ACHN (cell line): ENCODE measurements at regions not wholly inside any gene's neighbourhood (a gene's known extent, or its start where the extent isn't known, plus 50 kb on each side); places are given as distances from the start of the nearest gene placed in this dataset.

ENCODE experiments used
- DNase-seq: peaks from one replicate; pipeline ENCODE4 v3.0.0-alpha.2; 2015
- in situ Hi-C: cut with HindIII; loops from 2 replicates; pipeline ENCODE4 v1.10.0; 2017; ENCODE audit warnings: low sequenced_read_pairs, low pct_ligation_motif_present, low pct_unique_long_range_greater_than_20kb

GRCh38 chr18:64288432-64288831, 139.5 kb upstream of the LINC00305 start:
- in situ Hi-C loops: no loop called here
- no peak for DNase-seq

DNA sequence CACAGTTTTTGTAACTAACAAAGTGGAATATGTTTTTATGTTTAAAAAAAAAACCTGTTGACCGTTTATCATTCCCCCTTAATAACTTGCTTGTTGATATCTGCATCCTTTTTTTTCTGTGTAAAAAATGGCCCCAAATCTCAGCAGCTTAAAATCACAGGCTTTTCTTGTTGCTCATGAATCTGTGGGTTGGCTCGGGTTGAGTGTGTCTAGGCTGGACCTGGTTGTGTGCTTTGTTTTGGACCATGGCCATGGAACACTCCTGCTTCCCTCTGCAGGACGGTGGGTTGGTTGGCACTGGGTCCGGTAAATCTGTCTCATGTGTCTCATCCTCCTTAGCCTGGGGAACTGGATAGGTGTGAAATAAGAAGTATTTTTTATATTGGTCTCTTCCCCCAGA, 139.0 kb upstream of the LINC00305 start:
- no peak for DNase-seq
- in situ Hi-C loops: no loop called here

DNA sequence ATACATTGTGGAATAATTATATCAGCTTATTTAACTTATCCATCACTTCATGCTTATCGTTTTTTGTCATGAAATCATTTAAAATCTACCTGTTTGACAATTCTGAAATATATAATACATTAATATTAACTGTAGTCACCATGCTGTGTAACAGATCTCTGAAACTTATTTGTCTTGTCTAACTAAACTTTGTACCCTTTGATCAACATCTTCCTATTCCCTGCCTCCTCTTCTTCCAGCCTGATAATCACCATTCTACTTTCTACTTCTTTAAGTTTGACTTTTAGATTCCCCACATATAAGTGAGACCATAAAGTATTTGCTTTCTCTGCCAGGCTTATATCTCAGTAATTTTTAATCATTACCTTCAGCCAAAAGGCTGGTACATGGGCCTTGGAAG, 134.2 kb upstream of the LINC00305 start:
- no peak for DNase-seq
- in situ Hi-C loops: no loop called here

GRCh38 chr18:64278026-64278425, 129.1 kb upstream of the LINC00305 start:
- no peak for DNase-seq
- in situ Hi-C loops: no loop called here

DNA sequence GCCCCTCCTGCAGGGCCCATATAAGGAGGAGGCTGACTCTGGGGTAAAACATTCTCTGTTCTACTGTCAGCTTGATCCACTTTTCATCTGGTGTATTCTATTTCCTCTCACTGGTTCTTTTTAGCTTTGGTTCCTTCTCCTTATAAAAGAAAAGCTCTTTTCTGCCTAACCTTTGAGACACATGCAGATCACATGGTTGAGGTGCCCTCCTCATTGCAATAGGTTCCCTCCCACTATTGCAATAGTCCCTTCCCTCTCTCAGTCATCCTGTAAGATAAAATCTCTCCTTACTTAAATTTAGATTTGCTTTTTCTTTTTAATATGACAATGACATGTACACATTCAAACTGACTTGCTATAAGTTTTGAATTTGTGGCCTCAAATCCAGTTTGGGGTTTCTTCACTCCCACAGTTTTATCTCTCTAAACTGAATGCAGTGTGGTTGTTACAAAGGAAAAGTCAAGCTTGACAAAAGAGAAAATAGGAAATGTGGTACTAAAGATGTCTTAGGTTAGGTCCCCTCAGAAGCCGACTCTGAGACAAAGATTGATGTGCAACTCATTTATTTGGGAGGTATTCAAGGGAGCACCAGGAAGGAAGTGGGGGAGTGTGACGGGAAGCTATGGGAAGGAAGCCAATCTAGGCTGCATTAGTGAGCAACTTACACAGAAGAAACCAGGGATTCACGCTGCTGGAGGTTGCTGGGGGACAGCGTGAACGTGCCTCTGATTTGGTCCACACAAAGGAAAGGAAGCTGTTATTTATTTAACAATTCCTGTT, 127.6 kb upstream of the LINC00305 start:
- in situ Hi-C loops: no loop called here
- DNase-seq: no peak

GRCh38 chr18:64275593-64276300, 126.9 kb upstream of the LINC00305 start:
- no peak for DNase-seq
- in situ Hi-C loops: no loop called here

- in situ Hi-C loops: no loop called here
- no peak for DNase-seq
Observed at GRCh38 chr18:64273724-64274123, 124.8 kb upstream of the LINC00305 start.

- DNase-seq: no peak
- in situ Hi-C loops: no loop called here
Observed at GRCh38 chr18:64271975-64272659, 123.2 kb upstream of the LINC00305 start.

GRCh38 chr18:64271246-64271645, 122.4 kb upstream of the LINC00305 start:
- DNase-seq: no peak
- in situ Hi-C loops: no loop called here

GRCh38 chr18:64270608-64271007, 121.7 kb upstream of the LINC00305 start:
- no peak for DNase-seq
- in situ Hi-C loops: no loop called here

DNA sequence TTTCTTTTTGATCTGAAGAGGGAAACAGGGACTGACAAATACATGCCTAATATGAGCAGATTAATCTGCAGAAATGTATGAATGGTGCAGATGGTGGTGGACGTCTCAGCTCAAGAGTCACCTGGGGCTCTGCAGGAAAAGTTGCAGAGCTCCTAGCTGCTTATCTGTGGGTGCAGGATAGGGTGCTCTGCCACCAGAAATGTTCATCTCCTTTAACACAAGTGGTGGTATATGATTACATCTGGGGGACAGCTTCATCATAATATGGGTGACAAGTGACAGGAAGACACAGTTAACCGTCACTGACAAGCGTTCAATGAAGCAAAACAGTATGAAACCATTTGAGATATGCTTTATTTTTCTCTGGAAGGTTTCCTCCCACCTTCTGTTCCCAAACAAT, 121.2 kb upstream of the LINC00305 start:
- no peak for DNase-seq
- in situ Hi-C loops: no loop called here

DNA sequence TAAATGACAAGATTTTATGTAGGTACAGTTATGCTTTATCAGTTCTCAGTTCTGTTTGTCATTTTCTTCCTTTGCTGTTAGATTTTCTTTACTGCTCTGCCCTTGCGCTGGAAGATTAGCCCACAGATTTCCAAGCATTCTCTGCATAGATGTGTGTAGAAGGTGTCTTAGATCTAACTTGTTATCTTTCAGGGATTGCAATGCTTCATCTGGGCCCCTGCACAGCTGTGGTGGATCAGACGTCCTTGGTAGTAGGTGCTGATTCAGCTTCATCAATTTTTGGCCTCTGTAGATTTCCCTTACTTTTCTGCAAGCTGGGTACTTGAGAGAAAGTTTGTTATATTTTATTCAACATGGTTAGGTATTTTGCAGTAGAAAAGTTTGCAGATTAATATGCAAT, 115.3 kb upstream of the LINC00305 start:
- DNase-seq: no peak
- in situ Hi-C loops: no loop called here

- in situ Hi-C loops: no loop called here
- DNase-seq: no peak
Observed at GRCh38 chr18:64260810-64261209, 111.9 kb upstream of the LINC00305 start.

- no peak for DNase-seq
- in situ Hi-C loops: no loop called here
Observed at GRCh38 chr18:64259871-64260270, 111.0 kb upstream of the LINC00305 start.

DNA sequence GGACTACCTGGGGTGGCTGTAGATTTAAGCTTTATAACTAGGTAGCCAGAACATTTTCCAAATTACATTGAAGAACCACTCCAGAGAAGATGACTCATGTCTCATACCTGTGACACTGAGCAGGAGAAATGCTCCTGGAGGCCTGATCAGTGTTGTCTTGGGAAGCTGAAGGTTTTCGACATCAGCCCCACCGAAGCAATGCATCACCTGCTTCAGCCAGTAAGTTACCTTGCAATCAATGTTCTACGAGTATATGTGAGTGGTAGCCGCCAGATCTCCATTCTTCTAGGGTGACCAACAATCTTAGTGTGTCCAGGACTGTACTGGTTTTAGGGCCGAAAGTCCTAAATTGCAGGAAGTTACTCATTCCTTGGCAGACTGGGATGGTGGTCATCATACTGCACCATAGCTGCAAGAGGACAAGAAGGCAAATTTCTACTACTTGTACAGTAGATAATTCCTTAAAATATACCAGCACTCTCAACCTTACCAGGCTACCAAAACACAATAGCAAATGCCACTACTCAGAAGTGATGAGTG, 109.3 kb upstream of the LINC00305 start:
- no peak for DNase-seq
- in situ Hi-C loops: no loop called here

DNA sequence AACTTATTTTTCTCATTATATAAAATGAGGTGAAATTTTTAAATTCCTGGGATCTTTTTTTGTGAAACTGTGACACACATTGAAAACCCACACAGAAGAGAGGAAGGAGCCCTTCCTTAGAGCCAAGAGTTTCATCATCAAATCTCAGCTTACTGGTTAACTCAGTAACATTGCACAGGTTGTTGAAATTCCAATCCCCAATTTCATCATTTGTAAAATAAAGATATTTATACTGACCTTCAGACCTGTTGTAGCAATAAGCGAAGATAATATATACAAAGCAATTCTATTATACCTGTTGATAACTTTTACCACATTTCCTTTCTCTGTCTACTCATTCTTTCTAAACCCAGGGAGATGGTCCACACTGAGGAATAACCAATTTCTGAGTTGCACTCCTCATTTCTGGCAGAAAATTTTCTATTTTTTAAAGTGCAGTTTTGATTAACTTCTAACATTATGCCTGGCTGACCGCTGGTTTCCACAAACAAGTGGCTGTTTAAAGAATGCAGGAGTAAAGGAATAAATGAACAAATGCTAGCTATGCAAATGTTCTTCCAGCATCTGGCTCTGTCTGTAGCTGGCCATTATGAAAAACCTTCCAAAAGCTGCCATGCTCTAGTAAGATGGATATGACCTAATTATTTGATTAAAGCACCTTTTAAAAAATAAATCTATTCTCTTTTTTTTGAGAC, 105.7 kb upstream of the LINC00305 start:
- DNase-seq: no peak
- in situ Hi-C loops: no loop called here

- no peak for DNase-seq
- in situ Hi-C loops: no loop called here
Observed at GRCh38 chr18:64253873-64254272, 105.0 kb upstream of the LINC00305 start.

DNA sequence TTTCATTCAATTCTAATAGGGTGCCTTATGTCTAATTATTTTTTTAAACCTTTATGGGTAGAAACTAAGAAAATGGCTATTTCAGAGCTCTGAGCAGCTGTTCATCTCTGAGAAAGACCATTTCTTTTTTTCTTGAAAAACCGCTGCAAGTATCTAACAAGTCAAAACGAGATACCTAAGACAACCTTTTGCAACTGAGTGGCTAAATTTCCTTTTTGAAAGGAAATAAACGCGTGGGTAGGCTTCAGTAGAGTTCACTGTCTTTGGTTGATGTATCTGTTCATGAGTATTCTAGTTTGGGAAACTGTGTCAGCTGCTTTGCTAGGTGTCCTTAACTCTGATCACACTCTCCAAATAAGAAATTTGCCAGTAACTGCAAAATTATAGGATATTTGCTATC, 104.3 kb upstream of the LINC00305 start:
- in situ Hi-C loops: no loop called here

GRCh38 chr18:64248836-64249235, 99.9 kb upstream of the LINC00305 start:
- in situ Hi-C loops: no loop called here
- no peak for DNase-seq

More for the DNA sequence above, 104.3 kb upstream of the LINC00305 start:
- no peak for DNase-seq
